ENCODE measurements at regions not wholly inside any gene's neighbourhood (a gene's known extent, or its start where the extent isn't known, plus 50 kb on each side); places are given as distances from the start of the nearest gene placed in this dataset.

- DNase-seq (no peak), ATAC-seq (peak; percentile 72 to 74)
- Mint-ChIP-seq H3K27me3 (ENCODE audit: low read depth) (no peaks in the 10 kb centered on the region), H3K4me3 (no peak overlapping the region), H3K36me3 (ENCODE audit: insufficient read depth) (peaks cover 7% of the 10 kb centered on the region), H3K9me3 (no peaks in the 10 kb centered on the region), H3K4me1 (ENCODE audit: low read depth) (peaks cover 40% of the 10 kb centered on the region)
Measured at GRCh38 chr1:65049941-65050713, 83.8 kb upstream of the JAK1 start.

DNA sequence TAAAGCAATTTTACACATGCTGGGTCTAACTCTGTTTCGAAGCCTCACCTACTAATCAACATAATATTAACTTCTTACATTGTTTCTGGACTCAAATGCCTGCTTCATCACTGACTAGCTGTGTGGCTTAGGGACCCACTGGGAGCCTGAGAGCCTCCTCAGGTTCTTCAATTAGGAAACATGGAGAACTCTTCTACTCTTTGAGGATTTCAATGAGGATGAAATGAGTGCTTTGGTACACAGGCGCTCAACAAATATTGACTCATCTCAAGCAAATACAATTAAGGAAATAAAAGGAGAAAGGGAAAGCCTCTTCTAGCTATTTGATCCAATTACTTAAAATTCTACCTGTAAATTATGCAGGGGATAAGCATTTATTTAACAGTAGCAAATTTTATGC, 84.4 kb upstream of the JAK1 start:
- H3K4me1 Mint-ChIP-seq (ENCODE audit: low read depth) = peaks cover 39% of the 10 kb centered on the region
- H3K9me3 Mint-ChIP-seq = no peaks in the 10 kb centered on the region
- H3K36me3 Mint-ChIP-seq (ENCODE audit: insufficient read depth) = peaks cover 12% of the 10 kb centered on the region
- DNase-seq (no peak), ATAC-seq (no peak)
- H3K27me3 Mint-ChIP-seq (ENCODE audit: low read depth) = no peaks in the 10 kb centered on the region
- no peak overlapping the region for H3K4me3 Mint-ChIP-seq

DNA sequence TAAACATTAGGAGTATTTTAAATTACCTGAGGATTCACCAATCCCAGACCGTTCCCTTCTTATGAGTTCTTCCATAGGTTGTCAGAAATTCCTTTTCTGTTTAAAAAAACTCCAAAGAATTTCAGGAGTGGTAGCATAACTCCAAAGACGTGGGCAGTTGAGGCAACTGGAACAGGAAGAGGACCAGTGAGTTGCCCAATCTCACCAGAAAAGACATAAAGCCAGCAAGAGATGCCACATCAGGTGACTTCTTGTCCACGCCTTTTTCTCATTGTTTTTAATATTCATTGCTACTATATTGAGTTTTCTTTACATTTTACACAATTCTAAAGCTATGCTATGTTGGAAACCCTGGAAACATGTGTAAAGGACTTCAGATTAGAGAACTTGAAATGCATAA, 88.1 kb upstream of the JAK1 start:
- no peak for ATAC-seq
- H3K36me3 Mint-ChIP-seq (ENCODE audit: insufficient read depth) = peaks cover 22% of the 10 kb centered on the region

DNA sequence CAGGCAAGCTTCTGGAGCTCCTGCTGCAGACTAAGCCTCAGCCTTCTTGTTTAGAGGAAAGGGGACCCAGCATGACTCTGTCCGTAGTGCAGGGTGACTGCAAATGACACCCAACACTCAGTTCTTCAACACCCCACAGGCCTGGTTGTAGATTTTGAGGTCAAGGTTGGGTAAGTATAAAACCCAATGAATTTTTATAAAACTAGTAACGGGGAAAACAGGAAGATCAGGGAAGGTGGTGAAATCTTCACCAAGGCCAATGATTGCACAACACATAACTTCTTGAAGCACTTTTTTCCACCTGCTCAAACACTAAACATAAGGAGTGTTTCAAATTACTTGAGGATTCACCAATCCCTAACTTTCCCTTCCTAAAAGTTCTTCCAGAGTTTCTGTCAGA, 89.4 kb upstream of the JAK1 start:
- Mint-ChIP-seq H3K9me3 (no peaks in the 10 kb centered on the region), H3K4me1 (ENCODE audit: low read depth) (peaks cover 28% of the 10 kb centered on the region), H3K4me3 (no peak overlapping the region), H3K27me3 (ENCODE audit: low read depth) (no peaks in the 10 kb centered on the region), H3K36me3 (ENCODE audit: insufficient read depth) (peaks cover 22% of the 10 kb centered on the region)
- DNase-seq = no peak
- ATAC-seq = no peak

More for the DNA sequence above, 88.1 kb upstream of the JAK1 start:
- no peak for DNase-seq
- Mint-ChIP-seq H3K27me3 (ENCODE audit: low read depth) (no peaks in the 10 kb centered on the region), H3K9me3 (no peaks in the 10 kb centered on the region), H3K4me1 (ENCODE audit: low read depth) (peaks cover 31% of the 10 kb centered on the region), H3K4me3 (no peak overlapping the region)

GRCh38 chr1:65056234-65056633, 89.9 kb upstream of the JAK1 start:
- peaks cover 27% of the 10 kb centered on the region for H3K4me1 Mint-ChIP-seq (ENCODE audit: low read depth)
- no peaks in the 10 kb centered on the region for H3K9me3 Mint-ChIP-seq
- DNase-seq (no peak), ATAC-seq (no peak)
- H3K36me3 Mint-ChIP-seq (ENCODE audit: insufficient read depth) = peaks cover 22% of the 10 kb centered on the region
- H3K4me3 Mint-ChIP-seq = no peak overlapping the region
- no peaks in the 10 kb centered on the region for H3K27me3 Mint-ChIP-seq (ENCODE audit: low read depth)

DNA sequence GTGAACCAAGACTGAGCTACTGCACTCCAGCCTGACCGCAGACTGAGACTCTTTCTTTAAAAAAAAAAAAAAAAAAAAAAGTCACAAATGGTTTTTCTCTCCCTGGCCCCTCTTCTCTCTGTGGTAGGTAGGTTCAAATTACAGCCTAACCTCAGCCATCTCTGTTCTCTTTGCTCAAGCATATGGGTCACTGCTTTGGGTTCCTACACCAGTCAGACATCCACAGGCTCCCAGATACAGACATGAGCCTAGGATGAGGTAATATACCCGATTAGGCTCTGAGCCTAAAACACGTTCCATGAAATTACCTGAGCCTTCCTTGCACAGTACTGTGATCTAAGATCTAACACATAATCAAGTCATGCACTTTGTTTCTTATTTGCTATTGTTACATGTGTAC, 90.5 kb upstream of the JAK1 start:
- ATAC-seq (no peak), DNase-seq (no peak)
- no peak overlapping the region for H3K4me3 Mint-ChIP-seq
- H3K27me3 Mint-ChIP-seq (ENCODE audit: low read depth) = no peaks in the 10 kb centered on the region
- peaks cover 22% of the 10 kb centered on the region for H3K4me1 Mint-ChIP-seq (ENCODE audit: low read depth)
- no peaks in the 10 kb centered on the region for H3K9me3 Mint-ChIP-seq
- H3K36me3 Mint-ChIP-seq (ENCODE audit: insufficient read depth) = peaks cover 22% of the 10 kb centered on the region

DNA sequence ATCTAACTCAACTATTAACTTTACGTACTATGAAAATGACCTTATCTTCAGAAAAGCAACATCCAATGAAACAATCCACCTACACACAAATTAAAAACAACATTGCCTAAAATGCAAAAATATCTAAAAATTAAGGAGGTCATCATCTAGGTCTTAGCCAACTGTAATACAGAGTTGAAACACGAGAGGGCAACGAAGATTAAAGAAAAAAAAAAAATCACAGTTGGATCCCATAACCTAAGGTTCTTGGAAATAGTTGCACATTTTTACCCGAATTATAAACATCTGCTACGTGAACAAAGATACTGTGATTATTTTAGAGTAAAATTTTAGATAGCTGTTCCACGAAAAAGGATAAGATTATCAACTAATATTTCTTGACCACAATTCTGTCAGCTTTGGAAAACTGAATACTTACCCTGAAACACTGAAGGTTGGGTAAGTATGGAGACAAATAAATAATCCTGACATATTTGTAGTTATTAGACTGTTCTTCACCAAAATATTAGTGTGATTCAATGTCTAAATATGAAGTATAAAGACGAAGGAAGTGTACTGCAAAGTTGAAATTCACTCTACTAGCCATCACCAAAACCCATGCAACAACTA, 88.0 kb upstream of the AK4 start:
- Mint-ChIP-seq H3K27me3 (ENCODE audit: low read depth) (no peaks in the 10 kb centered on the region), H3K4me1 (ENCODE audit: low read depth) (peaks cover 47% of the 10 kb centered on the region), H3K9me3 (no peaks in the 10 kb centered on the region), H3K4me3 (no peak overlapping the region), H3K36me3 (ENCODE audit: insufficient read depth) (peaks cover 21% of the 10 kb centered on the region)
- ATAC-seq = no peak
- no peak for DNase-seq

DNA sequence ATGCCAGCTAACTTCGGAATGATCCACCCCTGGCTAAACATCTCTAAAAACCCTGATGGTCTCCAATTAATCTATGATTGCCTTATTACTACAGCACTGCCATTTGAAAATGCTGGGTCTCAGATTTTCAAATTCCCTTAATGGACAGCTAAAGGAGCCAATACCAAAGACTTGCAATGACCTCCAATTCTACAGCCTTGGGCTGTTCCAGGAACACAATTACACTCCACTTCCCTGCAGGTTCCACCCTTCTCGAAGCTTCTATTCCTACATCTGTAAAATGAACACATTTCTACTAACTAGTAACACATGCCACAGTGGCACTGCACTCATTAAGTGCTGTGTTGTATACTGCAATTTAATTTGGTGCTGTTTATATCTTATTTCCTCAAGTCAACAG, 85.7 kb upstream of the AK4 start:
- ATAC-seq (no peak), DNase-seq (no peak)
- peaks cover 7% of the 10 kb centered on the region for H3K36me3 Mint-ChIP-seq (ENCODE audit: insufficient read depth)
- H3K27me3 Mint-ChIP-seq (ENCODE audit: low read depth) = no peaks in the 10 kb centered on the region
- peaks cover 60% of the 10 kb centered on the region for H3K4me1 Mint-ChIP-seq (ENCODE audit: low read depth)
- no peaks in the 10 kb centered on the region for H3K9me3 Mint-ChIP-seq
- H3K4me3 Mint-ChIP-seq = no peak overlapping the region

- H3K27me3 Mint-ChIP-seq (ENCODE audit: low read depth) = no peaks in the 10 kb centered on the region
- DNase-seq (no peak), ATAC-seq (no peak)
- peaks cover 57% of the 10 kb centered on the region for H3K4me1 Mint-ChIP-seq (ENCODE audit: low read depth)
- peaks cover 5% of the 10 kb centered on the region for H3K36me3 Mint-ChIP-seq (ENCODE audit: insufficient read depth)
- H3K4me3 Mint-ChIP-seq = no peak overlapping the region
- H3K9me3 Mint-ChIP-seq = no peaks in the 10 kb centered on the region
Measured at GRCh38 chr1:65063025-65063424, 85.0 kb upstream of the AK4 start.

GRCh38 chr1:65064981-65065380, 83.0 kb upstream of the AK4 start:
- peaks cover 66% of the 10 kb centered on the region for H3K4me1 Mint-ChIP-seq (ENCODE audit: low read depth)
- no peaks in the 10 kb centered on the region for H3K27me3 Mint-ChIP-seq (ENCODE audit: low read depth)
- peak overlapping the region; percentile 91 for H3K4me3 Mint-ChIP-seq
- DNase-seq = no peak
- no peak for ATAC-seq
- H3K36me3 Mint-ChIP-seq (ENCODE audit: insufficient read depth) = peaks cover 3% of the 10 kb centered on the region
- H3K9me3 Mint-ChIP-seq = no peaks in the 10 kb centered on the region

DNA sequence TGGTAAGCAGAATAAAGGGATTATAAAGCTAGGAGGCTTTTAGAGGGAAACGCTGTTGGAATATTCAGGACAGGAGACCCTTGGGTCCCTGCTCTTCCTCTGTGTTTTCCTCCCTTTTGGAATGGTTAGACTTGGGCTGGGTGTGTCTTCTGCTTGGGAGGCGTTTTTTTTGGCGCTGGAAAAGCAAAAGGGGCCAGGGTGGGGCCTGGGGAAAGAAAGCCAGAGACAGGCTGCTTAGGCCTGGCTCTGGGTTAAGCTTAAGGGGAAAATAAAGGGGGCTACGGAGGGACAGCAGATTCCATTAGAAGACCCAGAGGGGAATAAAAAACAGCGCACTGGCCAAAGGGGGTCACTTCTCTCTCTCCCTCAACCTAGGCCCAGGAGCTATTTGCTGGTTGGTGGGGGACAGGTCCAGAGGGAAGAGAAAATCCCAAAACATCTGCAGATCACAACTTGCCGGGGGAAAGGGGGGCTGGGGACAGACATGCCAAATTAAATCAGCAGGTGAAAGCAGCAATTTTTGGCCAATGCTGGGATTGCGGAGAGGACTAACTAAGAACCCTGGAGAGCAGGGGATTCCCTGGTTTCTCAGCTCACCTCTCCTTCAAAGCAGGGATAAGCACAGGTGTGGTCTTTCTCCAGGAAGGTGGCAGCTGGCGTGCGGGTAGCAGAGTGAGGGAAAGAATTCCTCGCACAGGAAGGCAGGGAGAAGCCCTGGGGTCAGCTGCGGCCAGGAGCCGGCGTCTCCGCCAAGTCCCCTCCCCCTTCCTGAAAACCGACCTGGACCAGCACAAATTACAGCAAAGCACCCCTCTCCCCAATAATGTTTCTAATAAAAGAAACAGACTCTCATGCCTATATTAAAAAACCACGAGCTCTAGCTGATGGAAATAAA, 82.2 kb upstream of the AK4 start:
- no peaks in the 10 kb centered on the region for H3K27me3 Mint-ChIP-seq (ENCODE audit: low read depth)
- H3K36me3 Mint-ChIP-seq (ENCODE audit: insufficient read depth) = peaks cover 3% of the 10 kb centered on the region
- ATAC-seq (no peak), DNase-seq (no peak)
- H3K9me3 Mint-ChIP-seq = no peaks in the 10 kb centered on the region
- H3K4me3 Mint-ChIP-seq = peak overlapping the region; percentile 91
- peaks cover 68% of the 10 kb centered on the region for H3K4me1 Mint-ChIP-seq (ENCODE audit: low read depth)

DNA sequence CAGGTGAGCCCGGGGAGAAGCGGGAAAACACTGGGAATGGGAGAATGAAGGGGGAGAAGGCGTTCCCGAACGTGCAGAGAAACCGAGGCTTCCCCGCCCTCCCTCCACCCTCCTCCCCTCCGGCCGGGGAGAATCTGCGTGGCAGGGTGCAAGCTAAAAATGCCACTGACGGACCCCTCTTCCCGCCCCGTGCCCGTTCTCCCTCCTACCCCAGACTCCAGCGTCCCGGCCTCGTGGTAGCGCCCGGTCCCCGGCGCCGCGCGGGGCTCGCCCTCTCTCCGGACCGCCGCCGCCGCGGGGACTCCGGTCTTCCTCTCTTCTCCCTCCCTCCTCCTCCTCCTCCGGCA, 81.6 kb upstream of the AK4 start:
- peak in 1 of 2 donors; percentile 28 for ATAC-seq
- Mint-ChIP-seq H3K36me3 (ENCODE audit: insufficient read depth) (peaks cover 3% of the 10 kb centered on the region), H3K4me1 (ENCODE audit: low read depth) (peaks cover 67% of the 10 kb centered on the region), H3K27me3 (ENCODE audit: low read depth) (no peaks in the 10 kb centered on the region), H3K9me3 (no peaks in the 10 kb centered on the region), H3K4me3 (peak overlapping the region; percentile 91)
- DNase-seq = no peak

GRCh38 chr1:65066766-65067490, 81.1 kb upstream of the AK4 start:
- Mint-ChIP-seq H3K27me3 (ENCODE audit: low read depth) (no peaks in the 10 kb centered on the region), H3K4me3 (peak overlapping the region; percentile 91), H3K4me1 (ENCODE audit: low read depth) (peaks cover 67% of the 10 kb centered on the region), H3K36me3 (ENCODE audit: insufficient read depth) (peaks cover 3% of the 10 kb centered on the region), H3K9me3 (no peaks in the 10 kb centered on the region)
- DNase-seq = peak; percentile 71
- ATAC-seq = peak; percentile 65 to 72
